IMR-90 (cell line): ENCODE measurements at regions not wholly inside any gene's neighbourhood (a gene's known extent, or its start where the extent isn't known, plus 50 kb on each side); places are given as distances from the start of the nearest gene placed in this dataset.

Source experiments
- ATAC-seq: fragments of 200-7000 bp; cut with Tn5 transposase; 2 replicates; pipeline ENCODE4 v1.9.1; 2020; ENCODE audit warnings: low read depth, mild to moderate bottlenecking, moderate library complexity
- BruUV-seq: library from RNA; stranded (reverse); fragments of 400-500 nt; replicated peaks from 2 replicates; lab custom pipeline; 2021; lab: Mats Ljungman, UMichigan
- CTCF ChIA-PET: fragments of 300-600 bp; formaldehyde crosslinking; extraction: SDS; loops from one replicate; lab custom pipeline; 2021; ENCODE audit warnings: antibody characterized with exemption; lab: Yijun Ruan, JAX
- POLR2A ChIA-PET: fragments of 300-600 bp; sonication (Branson Sonifier 250); formaldehyde crosslinking; loops from one replicate; lab custom pipeline; 2022; ENCODE audit warnings: antibody characterized with exemption; ENCODE audit not compliant: unreplicated experiment; lab: Charles Lee
- DNase-seq: peaks from one replicate; pipeline ENCODE4 v3.0.0; 2013
- H2AFZ ChIP-seq: replicated peaks from 2 replicates; pipeline ENCODE3; 2013; ENCODE audit warnings: low read length, mild to moderate bottlenecking; ENCODE audit not compliant: poor library complexity
- H2AK5ac ChIP-seq: 2 replicates; pipeline ENCODE4 v1.6.1; 2013; ENCODE audit warnings: low read depth, low read length, inconsistent platforms
- H2AK9ac ChIP-seq: replicated peaks from 2 replicates; pipeline ENCODE3; 2013; ENCODE audit warnings: mild to moderate bottlenecking, low read depth, low read length, moderate library complexity; ENCODE audit not compliant: poor library complexity
- H2BK120ac ChIP-seq: 2 replicates; pipeline ENCODE4 v1.6.1; 2013; ENCODE audit warnings: low read depth, low read length, inconsistent platforms
- H2BK15ac ChIP-seq: 3 replicates; pipeline ENCODE4 v1.6.1; 2013; ENCODE audit warnings: low read depth, low read length, inconsistent platforms
- H2BK20ac ChIP-seq: 2 replicates; pipeline ENCODE4 v1.6.1; 2013; ENCODE audit warnings: low read depth, mild to moderate bottlenecking, inconsistent platforms, low read length, moderate library complexity
- H2BK5ac ChIP-seq: 2 replicates; pipeline ENCODE4 v1.6.1; 2013; ENCODE audit warnings: mild to moderate bottlenecking, low read depth, low read length, inconsistent platforms; ENCODE audit not compliant: poor library complexity, severe bottlenecking
- H3K14ac ChIP-seq: replicated peaks from 2 replicates; pipeline ENCODE4 v1.6.1; 2013; ENCODE audit warnings: low read depth, low read length, inconsistent platforms
- H3K18ac ChIP-seq: 2 replicates; pipeline ENCODE4 v1.6.1; 2013; ENCODE audit warnings: low read depth, low read length, control low read depth
- H3K23ac ChIP-seq: 2 replicates; pipeline ENCODE4 v1.6.1; 2013; ENCODE audit warnings: low read depth, low read length, inconsistent platforms
- H3K27ac ChIP-seq: 2 replicates; pipeline ENCODE4 v1.5.1; 2013; ENCODE audit warnings: mild to moderate bottlenecking, control low read depth, low read length; ENCODE audit not compliant: insufficient read depth
- H3K27me3 ChIP-seq: 2 replicates; pipeline ENCODE4 v1.6.1; 2013; ENCODE audit warnings: low read length; ENCODE audit not compliant: control insufficient read depth, insufficient read depth
- H3K36me3 ChIP-seq: 2 replicates; pipeline ENCODE4 v1.6.1; 2013; ENCODE audit warnings: low read length, mixed read lengths; ENCODE audit not compliant: control insufficient read depth, insufficient read depth
- H3K4ac ChIP-seq: 2 replicates; pipeline ENCODE4 v1.6.1; 2013; ENCODE audit warnings: low read depth, low read length, inconsistent platforms
- H3K4me1 ChIP-seq: 2 replicates; pipeline ENCODE4 v1.6.1; 2013; ENCODE audit warnings: low read length, mixed read lengths; ENCODE audit not compliant: control insufficient read depth, insufficient read depth
- H3K4me2 ChIP-seq: 2 replicates; pipeline ENCODE4 v1.6.1; 2013; ENCODE audit warnings: low read depth, mild to moderate bottlenecking, control low read depth, low read length, moderate library complexity
- H3K4me3 ChIP-seq: 2 replicates; pipeline ENCODE4 v1.5.1; 2013; ENCODE audit warnings: low read depth, mild to moderate bottlenecking, control low read depth, low read length, moderate library complexity; ENCODE audit not compliant: insufficient read depth
- H3K56ac ChIP-seq: 2 replicates; pipeline ENCODE4 v1.6.1; 2013; ENCODE audit warnings: low read length, inconsistent platforms; ENCODE audit not compliant: insufficient read depth; ENCODE audit errors: extremely low read depth
- H3K79me1 ChIP-seq, 2 experiments: 2 replicates each; pipeline ENCODE4 v1.6.1; 2013; ENCODE audit warnings: low read length in 2 of 2, inconsistent platforms in 1 of 2, low read depth in 1 of 2
- H3K9ac ChIP-seq: 2 replicates; pipeline ENCODE4 v1.6.1; 2013; ENCODE audit warnings: low read depth, low read length, control low read depth
- H3K9me1 ChIP-seq: 2 replicates; pipeline ENCODE4 v1.6.1; 2013; ENCODE audit warnings: low read length, inconsistent platforms; ENCODE audit not compliant: insufficient read depth
- H3K9me3 ChIP-seq: 2 replicates; pipeline ENCODE4 v1.6.1; 2013; ENCODE audit warnings: low read length; ENCODE audit not compliant: control insufficient read depth, insufficient read depth
- H4K20me1 ChIP-seq: 2 replicates; pipeline ENCODE4 v1.6.1; 2013; ENCODE audit warnings: low read length, inconsistent platforms; ENCODE audit not compliant: insufficient read depth
- H4K5ac ChIP-seq: 2 replicates; pipeline ENCODE4 v1.6.1; 2013; ENCODE audit warnings: mild to moderate bottlenecking, low read depth, low read length, control low read depth
- H4K8ac ChIP-seq, 2 experiments: 2 replicates each; pipeline ENCODE4 v1.6.1; 2013; ENCODE audit warnings: low read depth in 2 of 2, low read length in 2 of 2, control low read depth in 1 of 2, inconsistent platforms in 1 of 2
- H4K91ac ChIP-seq: 2 replicates; pipeline ENCODE4 v1.6.1; 2013; ENCODE audit warnings: low read depth, low read length, inconsistent platforms; ENCODE audit not compliant: insufficient read depth
- BHLHE40 ChIP-seq: fragments of 150-350 bp; IDR thresholded peaks from 2 replicates; pipeline ENCODE4 v1.6.1; 2016; ENCODE audit warnings: mild to moderate bottlenecking, low read depth, low read length
- CEBPB ChIP-seq: IDR thresholded peaks from 2 replicates; pipeline ENCODE4 v1.6.1; 2012; ENCODE audit warnings: low read depth, low read length, improper control_type of control experiment
- CHD1 ChIP-seq: IDR thresholded peaks from 2 replicates; pipeline ENCODE4 v1.6.1; 2012; ENCODE audit warnings: low read depth, low read length, improper control_type of control experiment
- CTCF ChIP-seq: conservative IDR thresholded peaks from 2 replicates; pipeline ENCODE4 v1.5.1; 2012; ENCODE audit warnings: mild to moderate bottlenecking, low read depth, low read length, improper control_type of control experiment
- ELK1 ChIP-seq: fragments of 150-350 bp; IDR thresholded peaks from 2 replicates; pipeline ENCODE4 v1.6.1; 2016; ENCODE audit warnings: low read depth, mild to moderate bottlenecking, low read length, moderate library complexity, borderline replicate concordance
- FOS ChIP-seq: fragments of 150-350 bp; IDR thresholded peaks from 2 replicates; pipeline ENCODE4 v1.6.1; 2016; ENCODE audit warnings: low read depth, low read length
- MAZ ChIP-seq: IDR thresholded peaks from 2 replicates; pipeline ENCODE4 v1.6.1; 2012; ENCODE audit warnings: low read depth, mild to moderate bottlenecking, low read length, improper control_type of control experiment, moderate library complexity, borderline replicate concordance
- MXI1 ChIP-seq: IDR thresholded peaks from 2 replicates; pipeline ENCODE4 v1.6.1; 2012; ENCODE audit warnings: low read depth, mild to moderate bottlenecking, low read length, moderate library complexity, borderline replicate concordance
- NFE2L2 ChIP-seq: fragments of 150-350 bp; IDR thresholded peaks from 2 replicates; pipeline ENCODE4 v1.6.1; 2016; ENCODE audit warnings: low read depth, mild to moderate bottlenecking, low read length
- POLR2A ChIP-seq: IDR thresholded peaks from 2 replicates; pipeline ENCODE4 v1.6.1; 2012; ENCODE audit warnings: mild to moderate bottlenecking, low read depth, low read length
- RAD21 ChIP-seq: IDR thresholded peaks from 2 replicates; pipeline ENCODE4 v1.6.1; 2012; ENCODE audit warnings: low read length, improper control_type of control experiment
- RCOR1 ChIP-seq: IDR thresholded peaks from 2 replicates; pipeline ENCODE4 v1.6.1; 2012; ENCODE audit warnings: mild to moderate bottlenecking, low read length, improper control_type of control experiment; ENCODE audit not compliant: insufficient replicate concordance
- RFX5 ChIP-seq: IDR thresholded peaks from 2 replicates; pipeline ENCODE4 v1.8.0; 2012; ENCODE audit warnings: low read depth, mild to moderate bottlenecking, low read length, moderate library complexity
- SMC3 ChIP-seq: fragments of 150-350 bp; IDR thresholded peaks from 2 replicates; pipeline ENCODE4 v1.6.1; 2016; ENCODE audit warnings: low read depth, mild to moderate bottlenecking, antibody characterized with exemption, low read length, moderate library complexity
- USF2 ChIP-seq: fragments of 150-350 bp; IDR thresholded peaks from 2 replicates; pipeline ENCODE4 v1.6.1; 2017; ENCODE audit warnings: mild to moderate bottlenecking, antibody characterized with exemption, low read length, low read depth
- WGBS, 2 experiments: methylation state at CpG; one replicate each; pipeline versions ENCODE4 v1.1.5 to v1.1.7; 2013; ENCODE audit warnings: missing lambda C conversion rate in 2 of 2; ENCODE audit not compliant: insufficient read length in 1 of 2; ENCODE audit errors: extremely low coverage in 2 of 2; 5-methylcytosine and 5-hydroxymethylcytosine counted together
- dilution Hi-C: fragments of 300-500 bp; cut with HindIII; formaldehyde crosslinking; loops from one replicate; pipeline ENCODE4 v1.14.3; 2018; ENCODE audit warnings: low sequenced_read_pairs; ENCODE audit not compliant: unreplicated experiment
- in situ Hi-C: fragments of 300-500 bp; cut with MboI; formaldehyde crosslinking; loops from 3 replicates; pipeline ENCODE4 v1.14.3; 2019; ENCODE audit warnings: low sequenced_read_pairs, inconsistent platforms, mixed read lengths
- intact Hi-C: fragments of 100-400 bp; cut with micrococcal nuclease; formaldehyde crosslinking; loops from 2 replicates; pipeline ENCODE4 v1.10.0; 2022

- no TSS peak for BruUV-seq
- H2AK5ac ChIP-seq, result no peak overlapping the region
- dilution Hi-C loops, result no loop called here
Observed at GRCh38 chr16:62216837-62217236, 180.6 kb upstream of the CDH8 start.

More at GRCh38 chr16:62216837-62217236, 180.6 kb upstream of the CDH8 start:
- H2BK5ac ChIP-seq, result no peak overlapping the region
- H2BK15ac ChIP-seq, result no peak overlapping the region
- no peak overlapping the region for H2BK120ac ChIP-seq
- ChIA-PET POLR2A (no interaction called here), CTCF (no interaction called here)
- H4K91ac ChIP-seq, result no peak overlapping the region
- H3K56ac ChIP-seq, result no peak overlapping the region
- H2AFZ ChIP-seq, result no peak overlapping the region
- ATAC-seq (no peak), DNase-seq (no peak)
- H3K79me1 ChIP-seq, result no peaks in the 10 kb centered on the region
- H3K18ac ChIP-seq, result no peak overlapping the region
- H3K4me1 ChIP-seq, result no peaks in the 10 kb centered on the region
- H3K27me3 ChIP-seq, result no peaks in the 10 kb centered on the region
- H3K23ac ChIP-seq, result no peak overlapping the region
- H3K14ac ChIP-seq, result no peak overlapping the region
- H3K27ac ChIP-seq, result no peak overlapping the region
- H3K9me3 ChIP-seq, result peaks cover 7% of the 10 kb centered on the region
- H3K9ac ChIP-seq, result no peak overlapping the region
- in situ Hi-C loops (no loop called here), intact Hi-C loops (no loop called here)
- H3K4me2 ChIP-seq, result no peak overlapping the region
- H4K20me1 ChIP-seq, result no peaks in the 10 kb centered on the region
- WGBS, 2 experiments, result 20% methylated on average over 1 of the region's 3 CpGs; no CpG with 5 or more reads in 1 of the 2 experiments
- no peaks in the 10 kb centered on the region for H3K36me3 ChIP-seq
- H3K4me3 ChIP-seq, result no peak overlapping the region
- no peak overlapping the region for H4K5ac ChIP-seq
- no peak overlapping the region for H4K8ac ChIP-seq
- no peak overlapping the region for H2BK20ac ChIP-seq
- no peak overlapping the region for H2AK9ac ChIP-seq
- no peak overlapping the region for H3K4ac ChIP-seq
- H3K9me1 ChIP-seq, result no peaks in the 10 kb centered on the region
- TF ChIP-seq RFX5 (no peak), MAZ (no peak), BHLHE40 (no peak), CHD1 (no peak), FOS (no peak), SMC3 (no peak), RCOR1 (no peak), CTCF (no peak), NFE2L2 (no peak), POLR2A (no peak), RAD21 (no peak), ELK1 (no peak), USF2 (no peak), MXI1 (no peak), CEBPB (no peak)
